B cell (primary cell): ENCODE measurements at regions not wholly inside any gene's neighbourhood (a gene's known extent, or its start where the extent isn't known, plus 50 kb on each side); places are given as distances from the start of the nearest gene placed in this dataset.
"Not testable (repeated sequence)": the region's sequence is repeated elsewhere in the genome, so short reads cannot be mapped to it uniquely, and the experiment has no call there.

Source experiments
- ATAC-seq: fragments of 200-7000 bp; cut with Tn5 transposase; one replicate; pipeline ENCODE4 v1.10.0; 2021; ENCODE audit warnings: low read depth, mild to moderate bottlenecking, moderate number of reproducible peaks, moderate library complexity
- CTCF ChIA-PET: fragments of 350-600 bp; sonication (Branson Sonifier 250); formaldehyde crosslinking; loops from one replicate; lab custom pipeline; 2021; ENCODE audit warnings: antibody characterized with exemption, inconsistent platforms; lab: Charles Lee
- POLR2A ChIA-PET: fragments of 350-600 bp; sonication (Branson Sonifier 250); formaldehyde crosslinking; loops from one replicate; lab custom pipeline; 2021; ENCODE audit warnings: antibody characterized with exemption; lab: Charles Lee
- DNase-seq: peaks from one replicate; pipeline ENCODE4 v3.0.0; 2013
- H2AFZ ChIP-seq: 2 replicates; pipeline ENCODE4 v1.6.1; 2012; ENCODE audit warnings: mild to moderate bottlenecking, low read depth, low read length; ENCODE audit not compliant: insufficient read depth, poor library complexity, severe bottlenecking
- H3K27ac ChIP-seq, 2 donors: 1 replicate in 1 of 2; 2 replicates in 1 of 2; pipeline ENCODE4 v1.5.1; 2012 to 2013; ENCODE audit warnings: low read length in 2 of 2, mild to moderate bottlenecking in 2 of 2, moderate library complexity in 1 of 2
- H3K27me3 ChIP-seq, 4 experiments: fragments of 200-600 bp in 1 of 4; sonication (generic) in 1 of 4; replicated peaks in 1 of 4; 1 replicate in 2 of 4; 2 replicates in 2 of 4; pipeline versions ENCODE4 v1.6.1 to v1.7.0; 2013 to 2016; ENCODE audit warnings: low read length in 3 of 4, mild to moderate bottlenecking in 2 of 4, mixed read lengths in 1 of 4, moderate library complexity in 1 of 4; ENCODE audit not compliant: insufficient read depth in 4 of 4, control insufficient read depth in 3 of 4; ENCODE audit errors: control extremely low read depth in 1 of 4
- H3K36me3 ChIP-seq, 2 experiments: replicated peaks in 1 of 2; 1 replicate in 1 of 2; 2 replicates in 1 of 2; pipeline versions ENCODE4 v1.6.1 to v1.7.1; 2013; ENCODE audit warnings: low read length in 1 of 2; ENCODE audit not compliant: insufficient read depth in 2 of 2, control insufficient read depth in 1 of 2; ENCODE audit errors: control extremely low read depth in 1 of 2, extremely low read depth in 1 of 2
- H3K4me1 ChIP-seq, 2 donors: fragments of 200-600 bp in 1 of 2; sonication (generic) in 1 of 2; 1 replicate in 1 of 2; 2 replicates in 1 of 2; pipeline versions ENCODE4 v1.5.1 to v1.6.1; 2013 to 2017; ENCODE audit warnings: low read length in 2 of 2; ENCODE audit not compliant: control insufficient read depth in 2 of 2, insufficient read depth in 2 of 2
- H3K4me2 ChIP-seq: replicated peaks from 2 replicates; pipeline ENCODE3; 2012; ENCODE audit warnings: mild to moderate bottlenecking, low read depth, low read length; ENCODE audit not compliant: poor library complexity, severe bottlenecking
- H3K4me3 ChIP-seq, 5 experiments: fragments of 200-600 bp in 1 of 5; sonication (generic) in 1 of 5; 1 replicate in 3 of 5; 2 replicates in 2 of 5; pipeline versions ENCODE4 v1.5.1 to v1.7.0; 2011 to 2016; ENCODE audit warnings: low read length in 4 of 5, mild to moderate bottlenecking in 4 of 5, low read depth in 2 of 5, control low read depth in 1 of 5, moderate library complexity in 1 of 5; ENCODE audit not compliant: insufficient read depth in 1 of 5; ENCODE audit errors: control extremely low read depth in 1 of 5, extremely low read depth in 1 of 5
- H3K79me2 ChIP-seq: fragments of 200-600 bp; sonication (generic); one replicate; pipeline ENCODE4 v1.6.0; 2016; ENCODE audit warnings: low read length; ENCODE audit not compliant: control insufficient read depth, insufficient read depth
- H3K9ac ChIP-seq: fragments of 200-600 bp; sonication (generic); 2 replicates; pipeline ENCODE4 v1.6.1; 2017; ENCODE audit warnings: mild to moderate bottlenecking, low read length, moderate library complexity
- H3K9me3 ChIP-seq, 3 donors: one replicate each; pipeline versions ENCODE4 v1.6.1 to v1.7.1; 2013; ENCODE audit warnings: low read length in 2 of 3; ENCODE audit not compliant: control insufficient read depth in 2 of 3, insufficient read depth in 1 of 3; ENCODE audit errors: control extremely low read depth in 1 of 3
- H4K20me1 ChIP-seq: 2 replicates; pipeline ENCODE4 v1.6.0; 2012; ENCODE audit warnings: mild to moderate bottlenecking, low read length; ENCODE audit not compliant: insufficient read depth, control insufficient read depth, poor library complexity, severe bottlenecking
- H3K27ac Mint-ChIP-seq: one replicate; pipeline ENCODE4 v1.8.0; 2021; ENCODE audit warnings: mixed read lengths
- H3K27me3 Mint-ChIP-seq: one replicate; pipeline ENCODE4 v1.8.0; 2021; ENCODE audit warnings: mixed read lengths
- H3K4me1 Mint-ChIP-seq: one replicate; pipeline ENCODE4 v1.8.0; 2021; ENCODE audit warnings: mixed read lengths
- H3K4me3 Mint-ChIP-seq: one replicate; pipeline ENCODE4 v1.8.0; 2021; ENCODE audit warnings: mixed read lengths
- H3K9me3 Mint-ChIP-seq: one replicate; pipeline ENCODE4 v1.8.0; 2022; ENCODE audit warnings: mixed read lengths; ENCODE audit not compliant: insufficient read depth
- CTCF ChIP-seq: fragments of 200-600 bp; IDR thresholded peaks from one replicate; pipeline ENCODE4 v1.8.0; 2022; ENCODE audit warnings: antibody characterized with exemption, mild to moderate bottlenecking
- EZH2 ChIP-seq: IDR thresholded peaks from 2 replicates; pipeline ENCODE4 v1.6.1; 2012; ENCODE audit warnings: borderline replicate concordance, low read depth, mild to moderate bottlenecking, moderate library complexity, low read length; ENCODE audit not compliant: insufficient read depth, poor library complexity, severe bottlenecking
- WGBS: methylation state at CpG from one replicate; pipeline ENCODE4 v1.1.5; 2013; ENCODE audit warnings: missing lambda C conversion rate; ENCODE audit not compliant: insufficient coverage; 5-methylcytosine and 5-hydroxymethylcytosine counted together
- intact Hi-C: fragments of 100-400 bp; cut with micrococcal nuclease; formaldehyde crosslinking; loops from one replicate; pipeline ENCODE4 v1.10.0; 2022

- H4K20me1 ChIP-seq = no peaks in the 10 kb centered on the region
- H3K4me3 ChIP-seq = no peak overlapping the region
- H3K9me3 ChIP-seq = no peaks in the 10 kb centered on the region
- H3K36me3 ChIP-seq = no peaks in the 10 kb centered on the region
- H3K79me2 ChIP-seq = no peaks in the 10 kb centered on the region
- no peaks in the 10 kb centered on the region for H3K27me3 ChIP-seq
- Mint-ChIP-seq H3K4me3 (no peak overlapping the region), H3K27me3 (peaks cover 7% of the 10 kb centered on the region), H3K27ac (no peak overlapping the region), H3K9me3 (peaks cover 2% of the 10 kb centered on the region), H3K4me1 (peaks cover 6% of the 10 kb centered on the region)
- H3K9ac ChIP-seq = no peak overlapping the region
- WGBS = 100% methylated on average over 1 of the region's 4 CpGs
- no peak overlapping the region for H3K4me2 ChIP-seq
- POLR2A ChIA-PET = no interaction called here
- CTCF ChIA-PET = no interaction called here
- ATAC-seq = no peak
- no peak overlapping the region for H3K27ac ChIP-seq
- TF ChIP-seq EZH2 (no peak), CTCF (no peak)
- intact Hi-C loops = no loop called here
- no peak overlapping the region for H2AFZ ChIP-seq
- H3K4me1 ChIP-seq = peaks cover 0 to 6% of the 10 kb centered on the region in 2 donors
- no peak for DNase-seq
Measured at GRCh38 chr7:36062154-36062815, 90.8 kb upstream of the EEPD1 start.

GRCh38 chr7:36064676-36065075 is 88.4 kb upstream of the EEPD1 start:
- H3K9ac ChIP-seq = no peak overlapping the region
- no peak overlapping the region for H3K4me3 Mint-ChIP-seq
- no peaks in the 10 kb centered on the region for H3K9me3 ChIP-seq
- H3K27ac ChIP-seq = no peak overlapping the region
- H3K36me3 ChIP-seq = no peaks in the 10 kb centered on the region
- no peaks in the 10 kb centered on the region for H3K27me3 ChIP-seq
- WGBS = 94% methylated on average over 3 of the region's 3 CpGs
- no peak for TF ChIP-seq CTCF
- TF ChIP-seq EZH2 = no peak
- H2AFZ ChIP-seq = no peak overlapping the region
- no peak for DNase-seq
- H3K79me2 ChIP-seq = no peaks in the 10 kb centered on the region
- intact Hi-C loops = no loop called here
- H3K4me1 Mint-ChIP-seq = no peaks in the 10 kb centered on the region
- H3K27me3 Mint-ChIP-seq = peaks cover 10% of the 10 kb centered on the region
- no peak overlapping the region for H3K27ac Mint-ChIP-seq
- ATAC-seq = no peak
- peaks cover 2% of the 10 kb centered on the region for H3K9me3 Mint-ChIP-seq
- ChIA-PET CTCF (no interaction called here), POLR2A (no interaction called here)
- no peaks in the 10 kb centered on the region for H3K4me1 ChIP-seq
- no peak overlapping the region for H3K4me2 ChIP-seq
- no peaks in the 10 kb centered on the region for H4K20me1 ChIP-seq
- H3K4me3 ChIP-seq = no peak overlapping the region

GRCh38 chr7:36065563-36066342 is 87.3 kb upstream of the EEPD1 start:
- H3K9me3 ChIP-seq, CTCF ChIA-PET, intact Hi-C loops, DNase-seq, H3K4me3 Mint-ChIP-seq, H3K9ac ChIP-seq, H3K9me3 Mint-ChIP-seq, H3K79me2 ChIP-seq, H3K4me1 Mint-ChIP-seq, H3K36me3 ChIP-seq, ATAC-seq, H3K27ac Mint-ChIP-seq, POLR2A ChIA-PET, H4K20me1 ChIP-seq, H3K27ac ChIP-seq, H3K27me3 ChIP-seq, H3K4me1 ChIP-seq, H3K4me2 ChIP-seq, H3K4me3 ChIP-seq, H2AFZ ChIP-seq: not testable (repeated sequence)
- WGBS = 88% methylated on average over 9 of the region's 10 CpGs
- H3K27me3 Mint-ChIP-seq = peaks cover 11% of the 10 kb centered on the region
